ENCODE measurements at regions not wholly inside any gene's neighbourhood (a gene's known extent, or its start where the extent isn't known, plus 50 kb on each side); places are given as distances from the start of the nearest gene placed in this dataset.
"Not testable (repeated sequence)": the region's sequence is repeated elsewhere in the genome, so short reads cannot be mapped to it uniquely, and the experiment has no call there.

GRCh38 chr18:57951999-57952774 lies 91.8 kb upstream of the NEDD4L start:
- DNase-seq = no peak

GRCh38 chr18:57951117-57951796 lies 92.8 kb upstream of the NEDD4L start:
- DNase-seq = no peak

- no peak for DNase-seq
Observed at GRCh38 chr18:57950542-57950941, 93.5 kb upstream of the NEDD4L start.

GRCh38 chr18:57949335-57949734 lies 94.7 kb upstream of the NEDD4L start:
- not testable (repeated sequence) for DNase-seq

GRCh38 chr18:57947117-57947516 lies 96.9 kb upstream of the NEDD4L start:
- DNase-seq = no peak

- no peak for DNase-seq
Observed at GRCh38 chr18:57943723-57944122, 100.3 kb upstream of the NEDD4L start.

GRCh38 chr18:57942493-57942892 lies 101.5 kb upstream of the NEDD4L start:
- DNase-seq = no peak

GRCh38 chr18:57941841-57942489 lies 102.1 kb upstream of the NEDD4L start:
- DNase-seq = no peak

- DNase-seq = no peak
Observed at GRCh38 chr18:57940166-57940660, 103.8 kb upstream of the NEDD4L start.

GRCh38 chr18:57934375-57934774 lies 109.7 kb upstream of the NEDD4L start:
- DNase-seq = not testable (repeated sequence)

GRCh38 chr18:57931038-57931437 lies 113.0 kb upstream of the NEDD4L start:
- no peak for DNase-seq

GRCh38 chr18:57930476-57930875 lies 113.5 kb upstream of the NEDD4L start:
- DNase-seq = peak; percentile 30

- no peak for DNase-seq
Observed at GRCh38 chr18:57929922-57930321, 114.1 kb upstream of the NEDD4L start.

GRCh38 chr18:57928466-57928865 lies 115.6 kb upstream of the NEDD4L start:
- DNase-seq = no peak

- DNase-seq = no peak
Observed at GRCh38 chr18:57927511-57927910, 116.5 kb upstream of the NEDD4L start.

GRCh38 chr18:57925706-57926105 lies 118.3 kb upstream of the NEDD4L start:
- no peak for DNase-seq

GRCh38 chr18:57923611-57924010 lies 120.4 kb upstream of the NEDD4L start:
- DNase-seq = no peak

- no peak for DNase-seq
Observed at GRCh38 chr18:57922885-57923284, 119.8 kb upstream of the ATP8B1 start.

GRCh38 chr18:57921708-57922107 lies 118.6 kb upstream of the ATP8B1 start:
- no peak for DNase-seq

- DNase-seq = no peak
Observed at GRCh38 chr18:57920036-57920435, 116.9 kb upstream of the ATP8B1 start.

GRCh38 chr18:57918601-57919000 lies 115.5 kb upstream of the ATP8B1 start:
- DNase-seq = no peak

GRCh38 chr18:57916684-57917083 lies 113.6 kb upstream of the ATP8B1 start:
- no peak for DNase-seq

GRCh38 chr18:57915865-57916582 lies 112.9 kb upstream of the ATP8B1 start:
- no peak for DNase-seq

Measured in NCI-H2227 treated with DMSO at 0.1 percent for 48 hours (cell line).